HG02885 (cell line): ENCODE measurements at regions not wholly inside any gene's neighbourhood (a gene's known extent, or its start where the extent isn't known, plus 50 kb on each side); places are given as distances from the start of the nearest gene placed in this dataset.
"Not testable (repeated sequence)": the region's sequence is repeated elsewhere in the genome, so short reads cannot be mapped to it uniquely, and the experiment has no call there.

Experiments
- ATAC-seq: cut with Tn5 transposase; IDR thresholded peaks from one replicate; pipeline ENCODE4 v1.9.1; 2021; ENCODE audit warnings: mild to moderate bottlenecking; ENCODE audit not compliant: unreplicated experiment, poor library complexity

- no peak for ATAC-seq
Measured at GRCh38 chr15:47124430-47125102, 592.7 kb upstream of the SEMA6D start.

GRCh38 chr15:47129033-47129432 lies 588.3 kb upstream of the SEMA6D start:
- ATAC-seq: no peak

- ATAC-seq: not testable (repeated sequence)
Measured at GRCh38 chr15:47131450-47131849, 585.9 kb upstream of the SEMA6D start.

- ATAC-seq: no peak
Measured at GRCh38 chr15:47135267-47135666, 582.0 kb upstream of the SEMA6D start.

GRCh38 chr15:47136236-47136635 lies 581.1 kb upstream of the SEMA6D start:
- no peak for ATAC-seq

GRCh38 chr15:47139965-47140364 lies 577.3 kb upstream of the SEMA6D start:
- ATAC-seq: no peak

- no peak for ATAC-seq
Measured at GRCh38 chr15:47157827-47158226, 559.5 kb upstream of the SEMA6D start.

- no peak for ATAC-seq
Measured at GRCh38 chr15:47158573-47158972, 558.7 kb upstream of the SEMA6D start.

- no peak for ATAC-seq
Measured at GRCh38 chr15:47177177-47177576, 540.1 kb upstream of the SEMA6D start.

GRCh38 chr15:47179988-47180387 lies 537.3 kb upstream of the SEMA6D start:
- no peak for ATAC-seq

GRCh38 chr15:47182818-47183217 lies 534.5 kb upstream of the SEMA6D start:
- no peak for ATAC-seq

GRCh38 chr15:47184003-47184907 lies 533.0 kb upstream of the SEMA6D start:
- ATAC-seq: no peak

GRCh38 chr15:47184908-47185801 lies 532.1 kb upstream of the SEMA6D start:
- ATAC-seq: no peak

- no peak for ATAC-seq
Measured at GRCh38 chr15:47186075-47186474, 531.2 kb upstream of the SEMA6D start.

- ATAC-seq: no peak
Measured at GRCh38 chr15:47188758-47189507, 528.4 kb upstream of the SEMA6D start.

GRCh38 chr15:47194718-47195117 lies 522.6 kb upstream of the SEMA6D start:
- ATAC-seq: no peak

GRCh38 chr15:47196048-47196447 lies 521.3 kb upstream of the SEMA6D start:
- ATAC-seq: peak; percentile 96

GRCh38 chr15:47203993-47204392 lies 513.3 kb upstream of the SEMA6D start:
- ATAC-seq: no peak

GRCh38 chr15:47206358-47206978 lies 510.8 kb upstream of the SEMA6D start:
- no peak for ATAC-seq
